ENCODE measurements at regions not wholly inside any gene's neighbourhood (a gene's known extent, or its start where the extent isn't known, plus 50 kb on each side); places are given as distances from the start of the nearest gene placed in this dataset.

- TF ChIP-seq CTCF (IDR thresholded peaks at IDR 0.05) (no peak), POLR2A (IDR thresholded peaks at IDR 0.05) (no peak)
Observed at GRCh38 chr9:21684831-21685362, 117.5 kb upstream of the MTAP start.
